ENCODE measurements at regions not wholly inside any gene's neighbourhood (a gene's known extent, or its start where the extent isn't known, plus 50 kb on each side); places are given as distances from the start of the nearest gene placed in this dataset.
"Not testable (repeated sequence)": the region's sequence is repeated elsewhere in the genome, so short reads cannot be mapped to it uniquely, and the experiment has no call there.

- Histone ChIP-seq H3K4me1 (ENCODE audit: control insufficient read depth, insufficient read depth, low read length) (no peaks in the 10 kb centered on the region), H3K9me3 (ENCODE audit: control insufficient read depth, low read length) (no peaks in the 10 kb centered on the region), H3K9ac (ENCODE audit: low read length) (no peak overlapping the region), H3K36me3 (ENCODE audit: control insufficient read depth, insufficient read depth, low read length, severe bottlenecking) (no peaks in the 10 kb centered on the region), H3K4me3 (ENCODE audit: low read length) (no peak overlapping the region), H3K27me3 (replicated peaks; ENCODE audit: control insufficient read depth, insufficient read depth, low read length) (no peaks in the 10 kb centered on the region)
- no peak for DNase-seq (ENCODE audit: low read depth)
These were observed 1173.1 kb downstream of the NSUN3 start for GRCh38 chr3:95235916-95236315.

GRCh38 chr3:95237783-95238182 is 1174.9 kb downstream of the NSUN3 start:
- no peaks in the 10 kb centered on the region for H3K36me3 ChIP-seq (ENCODE audit: control insufficient read depth, insufficient read depth, low read length, severe bottlenecking)
- H3K9ac ChIP-seq (ENCODE audit: low read length): no peak overlapping the region
- no peaks in the 10 kb centered on the region for H3K27me3 ChIP-seq (replicated peaks; ENCODE audit: control insufficient read depth, insufficient read depth, low read length)
- DNase-seq (ENCODE audit: low read depth): no peak
- H3K9me3 ChIP-seq (ENCODE audit: control insufficient read depth, low read length): no peaks in the 10 kb centered on the region
- H3K4me3 ChIP-seq (ENCODE audit: low read length): no peak overlapping the region
- H3K4me1 ChIP-seq (ENCODE audit: control insufficient read depth, insufficient read depth, low read length): no peaks in the 10 kb centered on the region

GRCh38 chr3:95240395-95240794 is 1177.5 kb downstream of the NSUN3 start:
- no peak overlapping the region for H3K4me3 ChIP-seq (ENCODE audit: low read length)
- no peaks in the 10 kb centered on the region for H3K9me3 ChIP-seq (ENCODE audit: control insufficient read depth, low read length)
- no peaks in the 10 kb centered on the region for H3K4me1 ChIP-seq (ENCODE audit: control insufficient read depth, insufficient read depth, low read length)
- no peak for DNase-seq (ENCODE audit: low read depth)
- no peak overlapping the region for H3K9ac ChIP-seq (ENCODE audit: low read length)
- no peaks in the 10 kb centered on the region for H3K36me3 ChIP-seq (ENCODE audit: control insufficient read depth, insufficient read depth, low read length, severe bottlenecking)
- no peaks in the 10 kb centered on the region for H3K27me3 ChIP-seq (replicated peaks; ENCODE audit: control insufficient read depth, insufficient read depth, low read length)

GRCh38 chr3:95241256-95241655 is 1178.4 kb downstream of the NSUN3 start:
- not testable (repeated sequence) for H3K4me1 ChIP-seq (ENCODE audit: control insufficient read depth, insufficient read depth, low read length); H3K4me3 ChIP-seq (ENCODE audit: low read length); H3K9me3 ChIP-seq (ENCODE audit: control insufficient read depth, low read length); DNase-seq (ENCODE audit: low read depth); H3K27me3 ChIP-seq (replicated peaks; ENCODE audit: control insufficient read depth, insufficient read depth, low read length); H3K9ac ChIP-seq (ENCODE audit: low read length); H3K36me3 ChIP-seq (ENCODE audit: control insufficient read depth, insufficient read depth, low read length, severe bottlenecking)

- Histone ChIP-seq H3K4me3 (ENCODE audit: low read length) (no peak overlapping the region), H3K9me3 (ENCODE audit: control insufficient read depth, low read length) (no peaks in the 10 kb centered on the region), H3K36me3 (ENCODE audit: control insufficient read depth, insufficient read depth, low read length, severe bottlenecking) (no peaks in the 10 kb centered on the region), H3K27me3 (replicated peaks; ENCODE audit: control insufficient read depth, insufficient read depth, low read length) (no peaks in the 10 kb centered on the region), H3K4me1 (ENCODE audit: control insufficient read depth, insufficient read depth, low read length) (no peaks in the 10 kb centered on the region), H3K9ac (ENCODE audit: low read length) (no peak overlapping the region)
- no peak for DNase-seq (ENCODE audit: low read depth)
These were observed 1183.6 kb downstream of the NSUN3 start for GRCh38 chr3:95246413-95246812.

GRCh38 chr3:95254061-95254460 is 1191.2 kb downstream of the NSUN3 start:
- no peaks in the 10 kb centered on the region for H3K27me3 ChIP-seq (replicated peaks; ENCODE audit: control insufficient read depth, insufficient read depth, low read length)
- H3K4me1 ChIP-seq (ENCODE audit: control insufficient read depth, insufficient read depth, low read length): no peaks in the 10 kb centered on the region
- H3K36me3 ChIP-seq (ENCODE audit: control insufficient read depth, insufficient read depth, low read length, severe bottlenecking): no peaks in the 10 kb centered on the region
- no peak for DNase-seq (ENCODE audit: low read depth)
- no peaks in the 10 kb centered on the region for H3K9me3 ChIP-seq (ENCODE audit: control insufficient read depth, low read length)
- no peak overlapping the region for H3K4me3 ChIP-seq (ENCODE audit: low read length)
- no peak overlapping the region for H3K9ac ChIP-seq (ENCODE audit: low read length)

GRCh38 chr3:95254758-95255157 is 1191.9 kb downstream of the NSUN3 start:
- H3K4me1 ChIP-seq (ENCODE audit: control insufficient read depth, insufficient read depth, low read length): no peaks in the 10 kb centered on the region
- no peak for DNase-seq (ENCODE audit: low read depth)

GRCh38 chr3:95265129-95265528 is 1202.3 kb downstream of the NSUN3 start:
- Histone ChIP-seq H3K9me3 (ENCODE audit: control insufficient read depth, low read length) (no peaks in the 10 kb centered on the region), H3K4me1 (ENCODE audit: control insufficient read depth, insufficient read depth, low read length) (no peaks in the 10 kb centered on the region), H3K4me3 (ENCODE audit: low read length) (no peak overlapping the region), H3K27me3 (replicated peaks; ENCODE audit: control insufficient read depth, insufficient read depth, low read length) (no peaks in the 10 kb centered on the region), H3K9ac (ENCODE audit: low read length) (no peak overlapping the region), H3K36me3 (ENCODE audit: control insufficient read depth, insufficient read depth, low read length, severe bottlenecking) (no peaks in the 10 kb centered on the region)
- no peak for DNase-seq (ENCODE audit: low read depth)

More at GRCh38 chr3:95254758-95255157, 1191.9 kb downstream of the NSUN3 start:
- Histone ChIP-seq H3K9me3 (ENCODE audit: control insufficient read depth, low read length) (no peaks in the 10 kb centered on the region), H3K9ac (ENCODE audit: low read length) (no peak overlapping the region), H3K4me3 (ENCODE audit: low read length) (no peak overlapping the region), H3K36me3 (ENCODE audit: control insufficient read depth, insufficient read depth, low read length, severe bottlenecking) (no peaks in the 10 kb centered on the region), H3K27me3 (replicated peaks; ENCODE audit: control insufficient read depth, insufficient read depth, low read length) (no peaks in the 10 kb centered on the region)

- Histone ChIP-seq H3K36me3 (ENCODE audit: control insufficient read depth, insufficient read depth, low read length, severe bottlenecking) (no peaks in the 10 kb centered on the region), H3K9ac (ENCODE audit: low read length) (no peak overlapping the region), H3K4me3 (ENCODE audit: low read length) (no peak overlapping the region), H3K27me3 (replicated peaks; ENCODE audit: control insufficient read depth, insufficient read depth, low read length) (no peaks in the 10 kb centered on the region), H3K4me1 (ENCODE audit: control insufficient read depth, insufficient read depth, low read length) (no peaks in the 10 kb centered on the region), H3K9me3 (ENCODE audit: control insufficient read depth, low read length) (no peaks in the 10 kb centered on the region)
- DNase-seq (ENCODE audit: low read depth): no peak
These were observed 1208.5 kb downstream of the NSUN3 start for GRCh38 chr3:95271395-95271794.

GRCh38 chr3:95272166-95272565 is 1209.3 kb downstream of the NSUN3 start:
- DNase-seq (ENCODE audit: low read depth): no peak
- Histone ChIP-seq H3K9ac (ENCODE audit: low read length) (no peak overlapping the region), H3K27me3 (replicated peaks; ENCODE audit: control insufficient read depth, insufficient read depth, low read length) (no peaks in the 10 kb centered on the region), H3K36me3 (ENCODE audit: control insufficient read depth, insufficient read depth, low read length, severe bottlenecking) (no peaks in the 10 kb centered on the region), H3K4me3 (ENCODE audit: low read length) (no peak overlapping the region), H3K4me1 (ENCODE audit: control insufficient read depth, insufficient read depth, low read length) (no peaks in the 10 kb centered on the region), H3K9me3 (ENCODE audit: control insufficient read depth, low read length) (no peaks in the 10 kb centered on the region)

GRCh38 chr3:95272781-95273180 is 1209.9 kb downstream of the NSUN3 start:
- no peak overlapping the region for H3K4me3 ChIP-seq (ENCODE audit: low read length)
- no peaks in the 10 kb centered on the region for H3K27me3 ChIP-seq (replicated peaks; ENCODE audit: control insufficient read depth, insufficient read depth, low read length)
- DNase-seq (ENCODE audit: low read depth): no peak
- H3K4me1 ChIP-seq (ENCODE audit: control insufficient read depth, insufficient read depth, low read length): no peaks in the 10 kb centered on the region
- no peaks in the 10 kb centered on the region for H3K9me3 ChIP-seq (ENCODE audit: control insufficient read depth, low read length)
- H3K9ac ChIP-seq (ENCODE audit: low read length): no peak overlapping the region
- H3K36me3 ChIP-seq (ENCODE audit: control insufficient read depth, insufficient read depth, low read length, severe bottlenecking): no peaks in the 10 kb centered on the region

GRCh38 chr3:95277613-95278012 is 1214.8 kb downstream of the NSUN3 start:
- Histone ChIP-seq H3K9me3 (ENCODE audit: control insufficient read depth, low read length) (no peaks in the 10 kb centered on the region), H3K27me3 (replicated peaks; ENCODE audit: control insufficient read depth, insufficient read depth, low read length) (no peaks in the 10 kb centered on the region), H3K36me3 (ENCODE audit: control insufficient read depth, insufficient read depth, low read length, severe bottlenecking) (no peaks in the 10 kb centered on the region), H3K9ac (ENCODE audit: low read length) (no peak overlapping the region), H3K4me1 (ENCODE audit: control insufficient read depth, insufficient read depth, low read length) (peaks cover 7% of the 10 kb centered on the region), H3K4me3 (ENCODE audit: low read length) (no peak overlapping the region)
- peak; percentile 13 for DNase-seq (ENCODE audit: low read depth)

Measured in adipocyte (in vitro differentiated cells).